ENCODE measurements at regions not wholly inside any gene's neighbourhood (a gene's known extent, or its start where the extent isn't known, plus 50 kb on each side); places are given as distances from the start of the nearest gene placed in this dataset.

GRCh38 chr4:101556842-101557241 is 209.5 kb upstream of the PPP3CA start:
- Histone ChIP-seq H3K27ac (ENCODE audit: low read length) (no peak overlapping the region), H3K36me3 (ENCODE audit: insufficient read depth, low read length) (no peaks in the 10 kb centered on the region), H2AFZ (ENCODE audit: low read depth, low read length) (no peak overlapping the region), H3K4me3 (ENCODE audit: low read depth in 1 of 2, low read length in 2 of 2) (no peak overlapping the region), H3K9ac (ENCODE audit: low read depth, low read length) (no peak overlapping the region), H3K4me2 (ENCODE audit: insufficient read depth, low read length) (no peak overlapping the region), H3K27me3 (ENCODE audit: insufficient read depth, low read length, poor library complexity) (no peaks in the 10 kb centered on the region), H4K20me1 (ENCODE audit: insufficient read depth, low read length) (no peaks in the 10 kb centered on the region), H3K9me3 (ENCODE audit: insufficient read depth, low read length, severe bottlenecking) (peaks cover 4% of the 10 kb centered on the region), H3K79me2 (ENCODE audit: insufficient read depth, low read length) (no peaks in the 10 kb centered on the region), H3K4me1 (ENCODE audit: insufficient read depth, low read length) (no peaks in the 10 kb centered on the region)
- ATAC-seq (ENCODE audit: insufficient read depth, low read depth) (no peak), DNase-seq (no peak)
- no peak for TF ChIP-seq EZH2 (IDR thresholded peaks at IDR 0.05; ENCODE audit: borderline replicate concordance, low read depth, low read length, severe bottlenecking)

- Histone ChIP-seq H3K36me3 (ENCODE audit: insufficient read depth, low read length) (no peaks in the 10 kb centered on the region), H4K20me1 (ENCODE audit: insufficient read depth, low read length) (no peaks in the 10 kb centered on the region), H3K4me1 (ENCODE audit: insufficient read depth, low read length) (no peaks in the 10 kb centered on the region), H3K4me3 (ENCODE audit: low read depth in 1 of 2, low read length in 2 of 2) (no peak overlapping the region), H3K27me3 (ENCODE audit: insufficient read depth, low read length, poor library complexity) (no peaks in the 10 kb centered on the region), H3K9ac (ENCODE audit: low read depth, low read length) (no peak overlapping the region), H3K9me3 (ENCODE audit: insufficient read depth, low read length, severe bottlenecking) (peaks cover 7% of the 10 kb centered on the region), H3K27ac (ENCODE audit: low read length) (no peak overlapping the region), H3K79me2 (ENCODE audit: insufficient read depth, low read length) (no peaks in the 10 kb centered on the region), H3K4me2 (ENCODE audit: insufficient read depth, low read length) (no peak overlapping the region), H2AFZ (ENCODE audit: low read depth, low read length) (no peak overlapping the region)
- ATAC-seq (ENCODE audit: insufficient read depth, low read depth) (no peak), DNase-seq (no peak)
- TF ChIP-seq EZH2 (IDR thresholded peaks at IDR 0.05; ENCODE audit: borderline replicate concordance, low read depth, low read length, severe bottlenecking) (no peak), CTCF (IDR thresholded peaks at IDR 0.05; ENCODE audit: borderline replicate concordance, extremely low read depth, low read length, poor library complexity, severe bottlenecking) (no peak)
Measured at GRCh38 chr4:101555341-101555880, 208.1 kb upstream of the PPP3CA start.

- no peak for ATAC-seq (ENCODE audit: insufficient read depth, low read depth)
- H3K4me2 ChIP-seq (ENCODE audit: insufficient read depth, low read length), result no peak overlapping the region
- no peak overlapping the region for H3K4me3 ChIP-seq (ENCODE audit: low read depth in 1 of 2, low read length in 2 of 2)
- H3K9ac ChIP-seq (ENCODE audit: low read depth, low read length), result no peak overlapping the region
- no peaks in the 10 kb centered on the region for H3K79me2 ChIP-seq (ENCODE audit: insufficient read depth, low read length)
- TF ChIP-seq EZH2 (IDR thresholded peaks at IDR 0.05; ENCODE audit: borderline replicate concordance, low read depth, low read length, severe bottlenecking) (no peak), CTCF (IDR thresholded peaks at IDR 0.05; ENCODE audit: borderline replicate concordance, extremely low read depth, low read length, poor library complexity, severe bottlenecking) (no peak)
- no peak for DNase-seq
- H2AFZ ChIP-seq (ENCODE audit: low read depth, low read length), result no peak overlapping the region
- H3K4me1 ChIP-seq (ENCODE audit: insufficient read depth, low read length), result no peaks in the 10 kb centered on the region
- no peaks in the 10 kb centered on the region for H3K27me3 ChIP-seq (ENCODE audit: insufficient read depth, low read length, poor library complexity)
- H3K36me3 ChIP-seq (ENCODE audit: insufficient read depth, low read length), result no peaks in the 10 kb centered on the region
- H4K20me1 ChIP-seq (ENCODE audit: insufficient read depth, low read length), result no peaks in the 10 kb centered on the region
- H3K27ac ChIP-seq (ENCODE audit: low read length), result no peak overlapping the region
- no peaks in the 10 kb centered on the region for H3K9me3 ChIP-seq (ENCODE audit: insufficient read depth, low read length, severe bottlenecking)
Measured at GRCh38 chr4:101540336-101540735, 193.0 kb upstream of the PPP3CA start.

- H3K27ac ChIP-seq (ENCODE audit: low read length), result no peak overlapping the region
- no peak overlapping the region for H3K9ac ChIP-seq (ENCODE audit: low read depth, low read length)
- H3K4me2 ChIP-seq (ENCODE audit: insufficient read depth, low read length), result no peak overlapping the region
- H3K9me3 ChIP-seq (ENCODE audit: insufficient read depth, low read length, severe bottlenecking), result peaks cover 5% of the 10 kb centered on the region
- TF ChIP-seq EZH2 (IDR thresholded peaks at IDR 0.05; ENCODE audit: borderline replicate concordance, low read depth, low read length, severe bottlenecking) (no peak), CTCF (IDR thresholded peaks at IDR 0.05; ENCODE audit: borderline replicate concordance, extremely low read depth, low read length, poor library complexity, severe bottlenecking) (no peak)
- H2AFZ ChIP-seq (ENCODE audit: low read depth, low read length), result no peak overlapping the region
- H3K4me3 ChIP-seq (ENCODE audit: low read depth in 1 of 2, low read length in 2 of 2), result no peak overlapping the region
- H4K20me1 ChIP-seq (ENCODE audit: insufficient read depth, low read length), result no peaks in the 10 kb centered on the region
- no peaks in the 10 kb centered on the region for H3K36me3 ChIP-seq (ENCODE audit: insufficient read depth, low read length)
- no peaks in the 10 kb centered on the region for H3K79me2 ChIP-seq (ENCODE audit: insufficient read depth, low read length)
- H3K4me1 ChIP-seq (ENCODE audit: insufficient read depth, low read length), result 0 out of 2 replicates have a peak, but pooled peaks cover 6% of the 10 kb centered on the region
- no peak for DNase-seq
- ATAC-seq (ENCODE audit: insufficient read depth, low read depth), result no peak
- H3K27me3 ChIP-seq (ENCODE audit: insufficient read depth, low read length, poor library complexity), result no peaks in the 10 kb centered on the region
Measured at GRCh38 chr4:101528526-101528925, 181.2 kb upstream of the PPP3CA start.
